GM21529 (cell line): ENCODE measurements at regions not wholly inside any gene's neighbourhood (a gene's known extent, or its start where the extent isn't known, plus 50 kb on each side); places are given as distances from the start of the nearest gene placed in this dataset.

Experiments used
- ATAC-seq: cut with Tn5 transposase; IDR thresholded peaks from one replicate; pipeline ENCODE4 v1.9.1; 2021; ENCODE audit not compliant: unreplicated experiment

GRCh38 chr12:4223273-4223845 lies 50.2 kb upstream of the CCND2 start:
- no peak for ATAC-seq

- ATAC-seq = no peak
Measured at GRCh38 chr12:4221258-4221620, 52.3 kb upstream of the CCND2 start.

DNA sequence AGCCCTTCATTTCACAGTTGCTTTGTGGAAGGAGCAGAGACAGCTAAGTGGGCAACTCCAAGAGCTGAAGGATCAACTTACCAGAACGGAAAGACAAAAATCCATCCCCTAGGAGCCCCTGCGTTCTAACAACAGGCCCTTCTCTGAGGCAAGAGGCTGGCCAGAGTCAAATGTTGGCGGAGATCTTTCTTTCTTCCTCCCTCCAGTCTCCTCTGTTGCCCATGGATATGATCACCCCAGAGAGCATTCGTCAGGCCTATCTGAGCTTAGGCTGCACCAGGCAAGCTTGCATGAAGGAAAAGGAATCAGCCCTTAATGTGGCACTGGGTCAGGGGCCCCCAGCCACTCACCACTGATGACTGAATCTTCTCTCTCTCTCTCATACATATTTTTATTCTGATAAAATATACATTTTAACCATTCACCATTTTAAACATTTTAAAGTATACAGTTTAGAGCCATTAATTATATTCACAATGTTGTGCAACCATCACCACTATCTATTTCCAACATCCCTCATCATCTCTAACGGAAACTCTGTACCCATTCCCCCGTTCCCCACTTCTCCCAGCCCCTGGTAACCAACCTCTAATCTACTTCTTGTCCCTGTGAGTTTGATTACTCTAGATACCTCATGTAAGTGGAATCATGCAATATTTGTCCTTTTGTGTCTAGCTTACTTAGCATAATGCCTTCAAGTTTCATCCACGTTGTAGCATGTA lies 52.9 kb upstream of the CCND2 start:
- ATAC-seq = no peak

GRCh38 chr12:4217091-4217490 lies 56.5 kb upstream of the CCND2 start:
- no peak for ATAC-seq

- ATAC-seq = peak; percentile 8
Measured at GRCh38 chr12:4216187-4216927, 57.2 kb upstream of the CCND2 start.

DNA sequence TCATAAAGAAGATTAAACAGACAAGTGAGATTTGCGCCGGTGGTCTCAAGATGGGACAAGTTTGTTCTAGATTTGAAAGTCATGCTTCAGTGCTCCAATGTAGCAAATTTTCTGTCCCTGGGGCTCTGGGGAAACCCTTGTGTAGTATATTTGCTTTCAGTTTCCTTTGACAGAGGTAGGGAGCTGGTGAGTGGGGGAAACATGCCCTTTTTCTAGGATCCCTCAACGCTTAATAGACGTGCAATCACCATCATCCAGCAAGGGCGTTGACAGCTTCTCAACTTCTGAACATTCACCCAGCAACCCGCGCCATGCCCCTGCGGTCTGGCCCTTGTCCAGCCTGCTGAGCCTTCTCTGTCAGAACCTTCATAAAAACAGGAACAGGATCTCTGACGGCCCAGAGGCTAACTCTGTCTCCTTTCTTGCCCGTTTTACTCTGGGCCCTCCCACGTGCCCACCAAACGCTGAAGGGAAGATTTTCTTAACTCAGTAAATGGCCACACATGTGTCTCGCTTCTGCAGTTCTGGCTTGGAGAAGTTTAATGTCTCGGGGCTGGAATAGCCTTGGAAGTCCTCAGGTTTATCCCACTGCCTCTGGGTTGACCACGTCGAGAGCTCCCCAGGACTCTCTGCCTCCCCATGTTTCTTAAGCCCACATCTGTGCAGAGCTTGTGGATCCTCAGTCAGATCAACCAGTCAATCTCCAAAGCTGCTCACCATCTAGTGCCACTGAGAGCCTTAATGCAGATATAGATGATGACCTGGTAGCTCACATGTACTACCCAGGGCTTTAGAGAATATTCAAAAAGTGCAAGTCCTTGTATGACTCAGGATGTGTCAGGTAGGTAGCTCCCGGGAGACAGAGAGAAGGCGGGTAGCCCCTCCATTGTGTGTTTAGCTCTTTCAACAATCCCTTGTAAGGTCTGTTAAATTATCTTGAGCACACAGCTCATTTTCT lies 58.1 kb upstream of the CCND2 start:
- peak; percentile 71 for ATAC-seq

- ATAC-seq = no peak
Measured at GRCh38 chr12:4214877-4215228, 58.7 kb upstream of the CCND2 start.

- ATAC-seq = no peak
Measured at GRCh38 chr12:4213471-4213870, 60.1 kb upstream of the CCND2 start.

DNA sequence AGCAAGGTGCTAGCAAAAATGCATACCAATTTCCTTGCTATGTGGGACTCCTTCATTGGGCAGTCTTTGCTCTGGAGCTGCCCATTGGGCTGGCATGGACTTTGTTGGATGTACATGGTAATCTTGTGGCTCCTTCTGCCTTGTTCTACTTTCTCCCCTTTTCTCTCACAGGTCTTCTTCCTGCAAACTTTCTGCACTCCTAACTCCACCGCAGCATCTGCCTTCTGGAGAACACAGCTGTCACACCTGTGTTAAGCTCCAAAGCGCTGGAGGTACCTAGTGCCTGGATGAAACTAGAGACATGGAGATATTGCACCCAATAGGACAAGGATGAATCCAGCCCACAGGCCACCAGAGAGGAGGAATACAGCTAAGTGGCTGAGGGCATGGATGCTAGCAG lies 60.7 kb upstream of the CCND2 start:
- no peak for ATAC-seq

DNA sequence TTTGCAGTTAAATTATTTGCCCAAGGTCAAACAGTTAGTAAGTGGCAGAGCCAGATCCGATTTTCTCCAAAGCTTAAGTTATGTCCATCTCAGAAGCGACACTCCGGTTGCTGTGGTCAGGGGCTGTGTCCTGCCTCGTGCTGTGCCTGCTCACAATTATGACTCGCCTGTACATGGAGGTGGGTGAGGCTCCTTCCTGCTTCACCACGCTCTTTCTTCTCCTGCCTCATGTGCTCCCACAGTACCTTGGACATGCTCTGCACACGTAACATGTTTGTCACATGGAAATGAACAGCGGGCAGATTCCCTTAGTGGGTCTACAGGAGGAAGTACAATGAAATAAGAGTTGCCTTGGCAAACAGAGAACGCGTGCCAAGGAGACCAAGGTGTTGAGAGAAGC lies 62.2 kb upstream of the CCND2 start:
- no peak for ATAC-seq

DNA sequence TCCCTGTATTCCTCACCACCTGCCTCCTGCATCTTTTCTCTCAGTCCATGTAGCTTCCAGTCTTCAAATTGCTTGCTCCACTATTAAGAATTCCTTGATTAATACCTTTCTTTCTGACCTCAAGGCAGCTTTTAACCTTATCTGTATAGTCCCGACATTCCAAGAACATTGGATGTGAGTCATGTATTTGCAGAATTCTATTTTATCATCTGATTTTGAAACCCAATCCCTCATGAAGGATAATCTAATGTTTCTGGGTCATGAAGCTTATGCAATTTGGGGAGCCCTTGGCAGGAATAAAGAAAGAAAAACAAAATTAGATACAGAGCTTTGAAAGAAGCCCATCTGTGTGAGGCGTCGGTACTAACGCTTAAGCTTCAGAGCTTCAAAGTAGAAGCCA lies 63.4 kb upstream of the CCND2 start:
- ATAC-seq = no peak

GRCh38 chr12:4206470-4206869 lies 67.1 kb upstream of the CCND2 start:
- ATAC-seq = no peak

- ATAC-seq = no peak
Measured at GRCh38 chr12:4203772-4204376, 69.7 kb upstream of the CCND2 start.

DNA sequence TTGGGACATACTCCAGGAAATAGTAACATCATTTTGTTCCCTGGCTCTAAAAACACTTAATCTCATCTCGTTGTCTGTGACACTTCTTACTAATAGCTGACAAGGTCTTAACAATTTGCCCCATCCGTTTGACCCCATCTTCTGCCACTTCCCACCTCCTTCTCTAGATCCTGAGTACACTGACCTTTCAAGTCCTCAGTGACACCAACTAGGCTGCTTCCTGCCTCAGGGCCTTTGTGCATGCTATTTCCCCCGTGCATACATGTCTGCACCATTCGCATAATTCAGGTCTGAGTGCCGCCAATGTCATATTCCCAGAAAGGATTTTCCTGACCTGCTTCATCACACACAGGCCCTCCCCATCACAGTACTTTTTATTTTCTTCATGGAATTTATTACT lies 70.6 kb upstream of the CCND2 start:
- no peak for ATAC-seq

- ATAC-seq = no peak
Measured at GRCh38 chr12:4202487-4202886, 71.1 kb upstream of the CCND2 start.

- ATAC-seq = no peak
Measured at GRCh38 chr12:4201333-4202100, 72.0 kb upstream of the CCND2 start.

GRCh38 chr12:4197922-4198763 lies 75.4 kb upstream of the CCND2 start:
- ATAC-seq = no peak

- ATAC-seq = no peak
Measured at GRCh38 chr12:4196805-4197420, 76.6 kb upstream of the CCND2 start.

- ATAC-seq = no peak
Measured at GRCh38 chr12:4194668-4195067, 78.9 kb upstream of the CCND2 start.
